ENCODE measurements at regions not wholly inside any gene's neighbourhood (a gene's known extent, or its start where the extent isn't known, plus 50 kb on each side); places are given as distances from the start of the nearest gene placed in this dataset.

DNA sequence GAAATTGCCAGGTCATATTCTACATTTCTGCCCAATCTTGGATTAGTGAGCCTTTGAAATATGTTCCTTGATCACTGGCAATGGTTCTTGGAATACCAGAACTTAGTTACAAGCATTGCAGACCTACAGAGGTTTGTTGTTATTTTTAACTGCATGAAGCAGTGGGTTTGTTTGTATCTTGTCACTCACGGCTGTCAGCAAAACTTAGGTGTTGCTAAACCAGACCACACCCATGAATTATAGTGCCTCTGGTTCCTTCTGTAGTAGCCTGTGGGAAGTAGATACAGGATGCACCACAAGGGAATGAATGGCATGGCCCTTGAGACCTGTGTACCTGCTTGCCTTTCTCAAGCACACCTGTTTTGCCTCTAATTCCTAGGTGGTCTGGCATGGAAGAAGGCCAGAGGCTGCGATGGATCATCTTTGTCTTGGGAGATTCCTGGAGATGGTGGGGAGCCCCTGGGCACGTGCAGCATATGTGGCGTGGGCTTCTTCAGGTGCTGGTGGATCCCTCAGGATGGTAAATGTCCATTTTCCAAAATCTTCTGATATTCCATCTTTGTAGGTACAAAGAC lies 138.8 kb downstream of the SNRPN start:
- CTCF ChIA-PET (ENCODE audit: partially characterized antibody) = no interaction called here
- DNase-seq (ENCODE audit: low read depth in 1 of 2, low spot score in 2 of 2) = no peak
- Histone ChIP-seq H2AK5ac (ENCODE audit: low read depth, low read length) (no peak overlapping the region), H3K4me2 (ENCODE audit: insufficient read depth in 1 of 2, low read depth in 2 of 2, low read length in 2 of 2) (no peak overlapping the region), H3K9ac (replicated peaks in 1 of 4; ENCODE audit: extremely low read depth in 1 of 4, low read depth in 3 of 4, low read length in 3 of 4) (no peak overlapping the region), H2BK15ac (ENCODE audit: low read length) (no peak overlapping the region), H3K9me3 (ENCODE audit: insufficient read depth in 2 of 2, low read depth in 1 of 2, low read length in 1 of 2) (peaks cover 25 to 31% of the 10 kb centered on the region in 2 experiments; a peak in 3 of 4 replicates), H2BK20ac (ENCODE audit: low read length) (no peak overlapping the region), H2AFZ (ENCODE audit: low read length) (no peak overlapping the region), H3K79me2 (ENCODE audit: control insufficient read depth in 1 of 2, insufficient read depth in 2 of 2, low read length in 2 of 2) (peaks cover 0 to 29% of the 10 kb centered on the region in 2 experiments; a peak in 2 of 4 replicates), H4K20me1 (replicated peaks in 1 of 2; ENCODE audit: control insufficient read depth in 1 of 2, insufficient read depth in 2 of 2, low read length in 2 of 2) (peaks cover 4% of the 10 kb centered on the region in 2 experiments), H3K23ac (ENCODE audit: insufficient read length) (no peak overlapping the region), H3K18ac (ENCODE audit: extremely low read depth, low read length) (no peak overlapping the region), H3K23me2 (ENCODE audit: low read depth, low read length) (no peaks in the 10 kb centered on the region), H3K4me3 (ENCODE audit: extremely low read depth in 1 of 4, insufficient read depth in 2 of 4, low read depth in 3 of 4, low read length in 4 of 4) (no peak overlapping the region), H2BK120ac (replicated peaks; ENCODE audit: low read depth, low read length) (no peak overlapping the region), H3K27me3 (replicated peaks in 1 of 4; ENCODE audit: control insufficient read depth in 3 of 4, extremely low read depth in 1 of 4, insufficient read depth in 3 of 4, low read length in 3 of 4) (no peaks in the 10 kb centered on the region), H3K14ac (ENCODE audit: insufficient read length) (no peak overlapping the region), H4K91ac (replicated peaks; ENCODE audit: insufficient read length, low read length) (no peak overlapping the region), H4K5ac (ENCODE audit: insufficient read length, low read depth, low read length) (no peak overlapping the region), H4K8ac (ENCODE audit: extremely low read depth, insufficient read depth, low read length) (no peak overlapping the region), H3K27ac (ENCODE audit: low read depth, low read length) (no peak overlapping the region), H2BK5ac (ENCODE audit: low read depth, low read length) (no peak overlapping the region), H2BK12ac (ENCODE audit: low read depth, low read length) (no peak overlapping the region), H3K36me3 (ENCODE audit: control insufficient read depth in 2 of 4, insufficient read depth in 4 of 4, low read length in 3 of 4) (peaks cover 58 to 96% (median 78%) of the 10 kb centered on the region in 4 experiments), H3K4ac (replicated peaks; ENCODE audit: insufficient read length, low read depth, low read length) (no peak overlapping the region), H3K4me1 (replicated peaks in 1 of 4; ENCODE audit: control insufficient read depth in 3 of 4, insufficient read depth in 4 of 4, low read length in 3 of 4) (no peaks in the 10 kb centered on the region), H3K79me1 (ENCODE audit: low read depth, low read length) (no peaks in the 10 kb centered on the region), H3K56ac (replicated peaks; ENCODE audit: insufficient read length, low read depth, low read length) (no peak overlapping the region)
- TF ChIP-seq ATF3 (IDR thresholded peaks at IDR 0.05; ENCODE audit: insufficient read depth, low read depth, low read length) (no peak), TAF7 (optimal IDR thresholded peaks at IDR 0.05; ENCODE audit: borderline replicate concordance, low read depth, low read length) (no peak), ASH2L (IDR thresholded peaks at IDR 0.05; ENCODE audit: low read length) (no peak), SIN3A (conservative IDR thresholded peaks at IDR 0.05 in 1 of 2, IDR thresholded peaks at IDR 0.05 in 1 of 2; ENCODE audit: low read depth in 1 of 2, low read length in 2 of 2) (no peak), SRF (IDR thresholded peaks at IDR 0.05; ENCODE audit: low read depth, low read length) (no peak), RBBP5 (IDR thresholded peaks at IDR 0.05; ENCODE audit: borderline replicate concordance, low read depth, low read length) (no peak), CTBP2 (IDR thresholded peaks at IDR 0.05; ENCODE audit: borderline replicate concordance, insufficient read depth, insufficient read length, low read length) (no peak), CREB1 (IDR thresholded peaks at IDR 0.05) (no peak)
- FAIRE-seq = no peak
- POLR2A ChIA-PET (ENCODE audit: partially characterized antibody) = no interaction called here
- 87% methylated on average over 4 of the region's 4 CpGs; no CpG with 5 or more reads in 1 of the 2 experiments for WGBS, 2 experiments (ENCODE audit: extremely low coverage in 1 of 2, insufficient coverage in 1 of 2, insufficient read length in 1 of 2, insufficient replicate concordance in 2 of 2, low coverage in 1 of 2, low lambda C conversion rate in 2 of 2, missing lambda C conversion rate in 1 of 2)
